ENCODE measurements at regions not wholly inside any gene's neighbourhood (a gene's known extent, or its start where the extent isn't known, plus 50 kb on each side); places are given as distances from the start of the nearest gene placed in this dataset.

- DNase-seq (ENCODE audit: low read depth) = no peak
- H3K4me3 ChIP-seq (ENCODE audit: low read length) = no peak overlapping the region
- TF ChIP-seq, protein P1, sequence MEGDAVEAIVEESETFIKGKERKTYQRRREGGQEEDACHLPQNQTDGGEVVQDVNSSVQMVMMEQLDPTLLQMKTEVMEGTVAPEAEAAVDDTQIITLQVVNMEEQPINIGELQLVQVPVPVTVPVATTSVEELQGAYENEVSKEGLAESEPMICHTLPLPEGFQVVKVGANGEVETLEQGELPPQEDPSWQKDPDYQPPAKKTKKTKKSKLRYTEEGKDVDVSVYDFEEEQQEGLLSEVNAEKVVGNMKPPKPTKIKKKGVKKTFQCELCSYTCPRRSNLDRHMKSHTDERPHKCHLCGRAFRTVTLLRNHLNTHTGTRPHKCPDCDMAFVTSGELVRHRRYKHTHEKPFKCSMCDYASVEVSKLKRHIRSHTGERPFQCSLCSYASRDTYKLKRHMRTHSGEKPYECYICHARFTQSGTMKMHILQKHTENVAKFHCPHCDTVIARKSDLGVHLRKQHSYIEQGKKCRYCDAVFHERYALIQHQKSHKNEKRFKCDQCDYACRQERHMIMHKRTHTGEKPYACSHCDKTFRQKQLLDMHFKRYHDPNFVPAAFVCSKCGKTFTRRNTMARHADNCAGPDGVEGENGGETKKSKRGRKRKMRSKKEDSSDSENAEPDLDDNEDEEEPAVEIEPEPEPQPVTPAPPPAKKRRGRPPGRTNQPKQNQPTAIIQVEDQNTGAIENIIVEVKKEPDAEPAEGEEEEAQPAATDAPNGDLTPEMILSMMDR (conservative IDR thresholded peaks at IDR 0.05; ENCODE audit: low read depth, low read length) = no peak
These were observed 293.5 kb downstream of the MN1 start for GRCh38 chr22:27507935-27508526.

- H3K4me3 ChIP-seq (ENCODE audit: low read length) = no peak overlapping the region
- TF ChIP-seq, protein P1 (conservative IDR thresholded peaks at IDR 0.05; ENCODE audit: low read depth, low read length) = no peak
- DNase-seq (ENCODE audit: low read depth) = no peak
These were observed 292.2 kb downstream of the MN1 start for GRCh38 chr22:27509132-27509920.

DNA sequence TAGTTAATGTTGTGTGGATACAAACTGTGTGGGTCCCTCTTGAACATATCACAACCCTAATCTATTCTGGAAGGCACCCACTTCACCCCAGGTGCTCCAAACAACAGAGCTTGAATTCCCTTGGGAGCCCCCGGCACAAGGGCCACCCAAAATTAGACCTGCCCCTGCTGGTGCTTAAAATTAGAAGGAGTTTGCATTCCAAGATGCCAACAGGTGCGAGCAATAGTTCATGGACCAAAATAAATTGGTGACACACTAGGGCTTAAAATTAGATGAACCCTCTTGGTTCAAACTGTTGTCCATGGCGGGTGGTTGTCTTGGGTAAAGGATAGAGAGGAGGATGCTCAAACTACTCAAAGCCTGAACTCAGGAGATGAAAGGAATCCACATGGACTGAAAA is 291.5 kb downstream of the MN1 start:
- H3K4me3 ChIP-seq (ENCODE audit: low read length) = no peak overlapping the region
- TF ChIP-seq, protein P1 (conservative IDR thresholded peaks at IDR 0.05; ENCODE audit: low read depth, low read length) = no peak
- DNase-seq (ENCODE audit: low read depth) = no peak

DNA sequence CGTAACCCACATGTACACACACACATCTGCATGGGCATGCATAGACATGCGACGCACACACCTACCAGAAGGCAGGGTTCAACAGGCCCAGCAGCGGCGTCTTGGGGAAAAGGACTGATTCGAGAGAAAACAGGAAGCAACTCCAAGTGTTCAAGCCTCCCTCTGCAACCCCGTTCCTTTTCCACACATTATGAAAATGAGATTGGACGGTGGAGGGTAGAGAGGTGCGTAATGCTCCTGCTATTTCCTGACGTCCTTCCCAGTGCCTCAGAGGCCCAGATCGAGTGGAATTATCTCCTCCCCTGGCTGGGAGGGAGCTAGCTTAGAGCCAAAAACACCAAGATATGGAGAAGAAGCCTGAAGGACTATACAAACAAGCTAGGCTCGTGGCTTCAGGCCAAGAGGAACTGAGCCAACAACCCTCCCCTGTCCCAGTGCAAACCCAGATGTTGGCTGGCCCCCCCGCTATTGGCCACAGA is 289.2 kb downstream of the MN1 start:
- DNase-seq (ENCODE audit: low read depth) = no peak
- TF ChIP-seq, protein P1 (conservative IDR thresholded peaks at IDR 0.05; ENCODE audit: low read depth, low read length) = no peak
- no peak overlapping the region for H3K4me3 ChIP-seq (ENCODE audit: low read length)

DNA sequence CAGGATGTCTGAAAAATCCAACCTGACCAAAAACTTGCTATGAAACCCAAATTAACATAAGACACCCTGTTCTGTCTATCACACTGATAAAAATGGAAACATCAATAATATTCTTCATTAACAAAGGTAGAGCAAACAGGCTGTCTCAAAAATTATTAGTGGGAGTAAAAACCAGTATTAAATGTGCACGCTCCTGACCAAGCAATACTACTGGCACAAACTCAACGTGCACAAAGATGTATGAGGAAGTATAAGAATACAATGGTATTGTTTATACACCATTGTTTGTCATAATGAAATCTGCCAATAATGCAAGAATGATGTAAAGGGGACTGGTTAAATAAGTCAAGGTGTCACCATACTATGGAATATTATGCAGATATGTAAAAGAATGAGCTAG is 288.5 kb downstream of the MN1 start:
- no peak for DNase-seq (ENCODE audit: low read depth)
- TF ChIP-seq, protein P1 (conservative IDR thresholded peaks at IDR 0.05; ENCODE audit: low read depth, low read length) = no peak
- H3K4me3 ChIP-seq (ENCODE audit: low read length) = no peak overlapping the region

DNA sequence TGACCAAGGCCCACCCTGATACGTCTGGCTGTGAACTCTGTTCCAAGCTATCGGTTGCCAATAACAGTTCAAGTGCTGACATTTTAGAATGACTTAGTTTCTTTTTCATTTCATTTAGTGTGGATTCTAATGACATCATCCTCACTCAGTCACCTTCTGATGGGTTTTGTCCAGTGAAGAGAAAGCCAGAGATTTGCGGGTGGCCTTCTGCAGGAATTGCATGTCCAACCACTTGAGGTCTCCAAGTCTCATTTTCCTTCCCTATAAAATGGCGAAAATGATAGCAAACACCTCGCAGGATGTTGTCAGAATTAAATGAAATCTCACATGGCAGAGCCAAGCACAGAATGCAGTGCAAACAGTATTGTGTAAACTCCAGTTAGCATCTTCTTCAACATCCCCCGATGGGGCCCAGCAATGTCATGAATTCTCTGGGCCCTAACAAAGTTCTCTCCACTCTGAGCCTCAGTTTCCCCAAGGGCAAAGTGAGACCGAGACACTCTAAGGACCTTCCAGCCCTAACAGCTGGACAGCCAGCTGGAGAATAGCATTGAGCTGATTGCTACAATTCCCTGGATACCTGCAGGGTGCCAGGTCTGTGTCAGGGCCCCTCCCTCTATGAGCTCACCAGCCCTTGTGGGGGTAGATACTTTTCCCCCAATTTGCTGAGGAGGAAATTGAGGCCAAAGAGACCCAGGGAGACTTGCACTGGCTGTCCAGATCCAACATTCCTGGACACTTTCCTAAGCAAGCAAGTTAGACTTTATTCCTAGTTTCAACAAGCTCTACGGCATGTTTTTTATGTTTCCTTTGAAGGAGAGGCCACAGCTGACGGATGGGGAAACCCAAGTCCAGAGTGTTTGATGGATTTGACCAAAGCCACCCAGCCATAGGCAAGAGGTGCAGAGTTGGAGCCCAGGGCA is 286.7 kb downstream of the MN1 start:
- TF ChIP-seq, protein P1 (conservative IDR thresholded peaks at IDR 0.05; ENCODE audit: low read depth, low read length) = no peak
- DNase-seq (ENCODE audit: low read depth) = no peak
- H3K4me3 ChIP-seq (ENCODE audit: low read length) = no peak overlapping the region
